HG03025 (cell line): ENCODE measurements at regions not wholly inside any gene's neighbourhood (a gene's known extent, or its start where the extent isn't known, plus 50 kb on each side); places are given as distances from the start of the nearest gene placed in this dataset.
"Not testable (repeated sequence)": the region's sequence is repeated elsewhere in the genome, so short reads cannot be mapped to it uniquely, and the experiment has no call there.

ENCODE experiments used
- ATAC-seq: cut with Tn5 transposase; IDR thresholded peaks from one replicate; pipeline ENCODE4 v1.9.1; 2021; ENCODE audit warnings: mild to moderate bottlenecking, moderate library complexity; ENCODE audit not compliant: unreplicated experiment, low FRiP score

DNA sequence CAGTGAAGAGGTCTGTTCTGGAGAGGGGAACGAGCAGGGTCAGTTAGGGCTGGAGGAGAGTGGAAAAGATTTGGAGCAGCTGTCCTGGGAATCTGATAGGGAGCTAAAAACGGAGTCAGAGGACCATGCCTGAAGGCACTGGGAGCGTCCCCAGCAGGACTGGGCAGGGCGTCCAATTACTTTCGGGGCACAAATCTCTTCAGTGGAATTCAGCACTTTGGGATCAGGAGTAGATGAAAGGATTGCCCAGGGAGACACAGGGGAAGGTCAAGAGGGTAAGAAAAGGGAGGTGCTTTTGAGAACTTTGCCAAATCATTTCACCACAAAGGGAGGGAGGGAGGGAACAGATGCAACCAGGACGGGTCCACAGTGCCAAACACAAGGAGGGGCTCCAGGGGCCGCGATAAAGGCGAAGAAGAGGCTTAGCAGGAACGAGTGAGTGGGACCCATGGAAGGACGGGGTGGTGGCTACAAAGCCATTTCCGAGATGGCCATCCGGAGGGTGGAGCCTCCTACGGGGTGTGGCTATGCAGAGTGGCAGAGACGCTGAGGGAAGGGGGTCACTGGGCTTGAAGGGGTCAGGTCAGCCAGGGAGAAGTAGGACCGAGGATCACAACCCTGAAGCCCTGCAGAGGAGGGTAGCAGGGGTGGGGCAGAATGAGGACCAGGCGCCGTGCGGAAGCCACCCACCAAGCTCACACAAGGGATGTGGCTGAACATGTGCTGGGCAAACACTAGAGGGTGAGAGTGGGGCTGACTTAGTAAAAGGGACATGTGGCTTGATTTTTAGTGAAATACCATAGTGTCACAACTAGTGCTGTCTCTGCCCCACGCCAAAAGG, 180.0 kb upstream of the RREB1 start:
- no peak for ATAC-seq

DNA sequence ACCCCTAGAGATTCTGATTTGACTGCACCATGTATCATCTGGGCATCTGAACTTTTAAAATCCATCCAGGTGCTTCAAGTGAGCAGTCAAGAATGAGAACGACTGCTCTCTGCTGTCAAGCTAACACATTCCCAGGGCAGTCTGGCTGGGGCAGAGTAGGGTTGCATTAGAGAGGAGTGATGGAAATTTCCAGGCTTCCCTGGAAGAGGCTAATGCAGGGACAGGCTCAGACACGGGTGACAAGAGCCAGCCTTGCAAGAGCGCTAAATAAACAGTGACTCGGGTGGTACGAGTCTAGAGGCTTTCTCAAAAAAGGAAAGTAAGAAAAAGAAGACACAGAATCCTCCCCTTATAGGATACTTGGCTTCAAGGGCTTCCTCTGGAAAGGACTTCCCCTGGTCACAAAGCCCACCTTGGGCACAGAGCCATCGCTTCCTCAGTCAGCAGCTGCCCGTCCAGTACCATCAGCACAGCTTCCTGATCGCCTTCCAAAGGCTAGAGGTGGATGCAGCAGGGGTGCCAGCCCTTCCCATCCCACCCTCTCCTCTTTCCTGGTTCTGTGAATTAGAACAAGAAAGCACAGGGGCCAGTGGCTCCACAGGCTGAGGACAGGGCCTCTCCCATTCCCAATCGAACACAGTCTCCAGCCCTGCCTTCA, 177.4 kb upstream of the RREB1 start:
- ATAC-seq, result no peak

DNA sequence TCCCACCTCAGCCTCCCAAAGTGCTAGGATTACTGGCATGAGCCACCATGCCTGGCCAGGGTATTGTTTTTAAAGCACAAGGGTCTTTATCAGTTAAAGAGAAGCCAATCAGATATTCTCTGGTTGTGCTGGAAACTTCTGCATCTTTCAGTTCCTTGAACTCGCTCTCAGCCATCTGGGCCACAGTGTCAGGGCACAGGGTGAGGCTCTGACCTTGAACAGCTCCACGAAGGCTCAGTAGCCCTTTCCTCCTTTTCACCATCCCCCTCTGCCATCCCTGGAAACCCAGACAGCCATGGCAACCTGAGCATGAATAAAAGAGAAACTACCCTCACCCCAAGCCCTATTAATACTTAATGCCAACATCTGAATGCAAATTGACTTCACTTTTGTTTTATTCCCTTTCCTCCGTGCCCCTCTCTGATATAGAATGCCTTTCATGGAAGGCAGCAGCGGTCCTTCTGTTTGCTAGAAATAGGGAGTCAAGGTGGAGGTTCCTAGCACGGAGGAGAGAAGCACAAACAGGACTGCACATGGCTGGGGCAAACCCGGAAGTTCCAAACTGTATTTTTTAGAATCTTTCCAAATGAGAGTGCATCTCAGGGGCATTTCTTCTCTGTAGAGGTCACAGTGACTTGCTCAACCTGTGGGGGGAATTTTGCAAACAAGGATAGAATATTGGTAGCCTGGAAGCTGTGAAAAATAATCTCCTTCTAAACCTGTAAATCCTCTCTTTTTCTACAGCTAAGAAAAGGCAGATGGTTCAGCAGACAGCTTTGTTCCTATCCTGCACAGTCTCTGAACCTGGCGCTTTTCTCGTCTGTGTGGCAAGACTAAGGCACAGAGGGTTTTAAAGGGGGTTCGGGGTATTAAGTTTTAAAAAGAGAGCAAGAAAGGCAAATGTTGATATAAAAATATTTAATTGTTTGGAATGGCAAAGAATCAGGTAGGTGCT, 176.4 kb upstream of the RREB1 start:
- no peak for ATAC-seq

DNA sequence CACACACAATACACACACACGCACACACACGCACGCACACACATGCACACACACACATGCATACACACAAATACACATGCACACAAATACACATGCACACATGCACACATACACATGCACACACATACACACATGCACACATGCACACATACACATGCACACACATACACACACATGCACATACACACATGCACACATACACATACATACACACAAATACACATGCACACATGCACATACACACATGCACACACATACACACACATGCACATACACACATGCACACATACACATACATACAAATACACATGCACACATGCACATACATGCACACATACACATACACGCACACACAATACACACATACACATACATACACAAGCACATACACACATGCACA, 175.4 kb upstream of the RREB1 start:
- no peak for ATAC-seq

DNA sequence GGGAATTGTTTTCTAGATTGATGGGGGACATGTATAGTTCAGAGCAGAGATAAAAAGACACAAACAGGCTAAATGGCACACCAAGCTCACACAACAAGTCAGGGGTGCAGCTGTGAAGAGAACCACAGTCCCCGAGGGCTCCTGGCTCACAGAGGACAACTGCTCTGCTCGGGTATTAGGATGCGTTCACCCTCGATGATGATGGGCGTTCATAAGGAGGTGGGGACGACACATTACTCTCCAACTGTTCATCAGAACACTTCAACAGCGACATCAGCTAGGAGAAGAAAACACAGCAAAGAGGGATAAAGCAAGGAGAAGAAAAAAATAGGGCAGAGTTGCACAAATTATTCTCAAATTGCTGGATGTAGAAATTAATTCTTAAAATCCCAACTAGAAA, 174.8 kb upstream of the RREB1 start:
- ATAC-seq, result no peak

DNA sequence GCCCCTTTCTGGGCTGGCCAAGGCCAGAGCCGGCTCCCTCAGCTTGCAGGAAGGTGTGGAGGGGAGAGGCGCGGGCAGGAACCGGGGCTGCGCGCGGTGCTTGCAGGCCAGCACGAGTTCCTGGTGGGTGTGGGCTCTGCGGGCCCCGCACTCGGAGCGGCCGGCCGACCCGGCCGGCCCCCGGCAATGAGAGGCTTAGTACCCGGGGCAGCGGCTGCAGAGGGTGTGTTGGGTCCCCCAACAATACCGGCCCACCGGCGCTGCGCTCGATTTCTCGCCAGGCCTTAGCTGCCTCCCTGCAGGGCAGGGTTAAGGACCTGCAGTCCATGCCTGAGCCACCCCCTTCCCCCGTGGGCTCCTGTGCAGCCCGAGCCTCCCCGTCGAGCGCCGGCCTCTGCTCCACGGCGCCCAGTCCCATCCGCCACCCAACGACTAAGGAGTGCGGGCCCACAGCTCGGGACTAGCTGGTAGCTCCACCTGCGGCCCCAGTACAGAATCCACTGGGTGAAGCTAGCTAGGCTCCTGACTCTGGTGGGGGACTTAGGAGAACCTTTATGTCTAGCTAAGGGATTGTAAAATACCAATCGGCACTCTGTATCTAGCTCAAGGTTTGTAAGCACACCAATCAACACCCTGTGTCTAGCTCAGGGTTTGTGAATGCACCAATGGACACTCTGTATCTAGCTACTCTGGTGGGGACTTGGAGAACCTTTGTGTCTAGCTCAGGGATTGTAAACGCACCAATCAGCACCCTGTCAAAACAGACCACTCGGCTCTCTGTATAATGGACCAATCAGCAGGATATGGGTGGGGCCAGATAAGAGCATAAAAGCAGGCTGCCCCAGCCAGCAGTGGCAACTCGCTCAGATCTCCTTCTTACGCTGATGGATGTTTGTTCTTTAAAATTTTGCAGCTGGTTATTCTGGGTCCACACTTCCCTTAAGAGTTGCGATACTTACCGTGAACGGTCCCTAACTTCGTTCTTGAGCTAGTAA, 167.4 kb upstream of the RREB1 start:
- ATAC-seq, result no peak

DNA sequence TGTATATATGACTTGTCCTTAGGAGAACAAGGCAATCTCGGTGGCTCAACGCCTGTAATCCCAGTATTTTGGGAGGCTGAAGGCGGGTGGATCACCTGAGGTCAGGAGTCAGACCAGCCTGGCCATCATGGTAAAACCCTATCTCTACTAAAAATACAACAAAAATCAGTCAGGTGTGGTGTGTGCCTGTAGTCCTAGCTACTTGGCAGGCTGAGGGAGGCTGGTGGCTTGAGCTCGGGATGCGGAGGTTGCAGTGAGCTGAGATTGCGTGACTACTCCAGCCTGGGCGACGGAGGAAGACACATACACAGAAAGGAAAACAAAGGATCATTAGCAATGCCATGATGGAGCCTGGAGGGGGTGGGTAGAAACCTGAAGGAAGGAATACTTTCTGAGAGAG, 166.6 kb upstream of the RREB1 start:
- ATAC-seq, result no peak

DNA sequence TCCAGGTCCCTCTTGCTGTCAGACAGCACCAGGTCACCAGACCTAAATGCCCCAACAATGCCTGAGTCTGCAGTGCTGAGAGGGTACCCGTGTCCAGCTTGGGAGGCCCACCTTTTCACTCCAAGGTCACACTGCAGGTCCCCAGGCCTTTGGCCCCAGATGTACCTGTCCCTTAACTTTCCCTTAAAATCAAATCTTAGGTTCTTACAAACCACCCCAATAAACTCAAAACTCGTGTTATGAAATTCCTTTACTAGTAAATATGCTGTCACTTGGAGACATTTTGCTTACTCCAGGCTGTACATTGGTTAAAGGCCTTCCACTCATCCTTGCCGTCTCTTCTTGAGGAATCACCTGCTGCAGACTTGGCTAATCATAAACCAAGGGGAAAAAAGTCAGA, 165.7 kb upstream of the RREB1 start:
- ATAC-seq, result no peak

DNA sequence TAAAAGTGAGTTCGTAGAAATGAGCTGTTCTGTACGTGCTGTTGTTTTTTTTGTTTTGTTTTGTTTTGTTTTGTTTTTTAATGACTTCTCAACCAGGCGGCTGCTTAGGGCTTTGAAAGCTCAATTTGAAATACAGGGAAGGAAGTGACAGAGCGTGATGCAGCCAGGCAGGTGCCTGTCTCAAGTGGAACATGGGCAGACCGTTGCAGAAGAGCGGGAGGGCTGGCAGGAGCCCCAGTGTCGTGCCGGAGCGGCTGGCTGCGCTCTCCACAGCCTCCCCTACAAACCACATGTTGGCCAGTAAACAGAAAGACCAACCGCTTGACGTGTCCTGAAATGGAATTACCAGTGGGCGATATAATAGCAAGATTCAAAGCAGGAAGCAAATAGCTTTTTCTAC, 164.9 kb upstream of the RREB1 start:
- peak; percentile 66 for ATAC-seq

DNA sequence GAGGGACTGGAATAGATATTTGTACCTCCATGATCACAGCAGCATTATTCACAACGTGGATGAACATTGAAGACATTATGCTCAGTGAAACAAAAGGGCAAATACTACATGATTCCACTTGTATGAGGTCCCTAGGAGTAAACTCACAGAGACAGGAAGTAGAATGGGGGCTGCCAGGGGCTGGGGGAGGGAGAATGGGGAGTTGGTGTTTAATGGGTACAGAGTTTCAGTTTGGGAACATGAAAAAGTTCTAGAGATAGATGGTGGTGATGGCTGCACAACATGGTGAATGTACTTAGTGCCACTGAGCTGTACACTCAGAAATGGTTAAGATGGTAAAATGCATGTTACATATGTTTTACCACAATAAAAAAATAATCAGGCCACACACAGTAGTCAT, 164.3 kb upstream of the RREB1 start:
- ATAC-seq, result no peak

DNA sequence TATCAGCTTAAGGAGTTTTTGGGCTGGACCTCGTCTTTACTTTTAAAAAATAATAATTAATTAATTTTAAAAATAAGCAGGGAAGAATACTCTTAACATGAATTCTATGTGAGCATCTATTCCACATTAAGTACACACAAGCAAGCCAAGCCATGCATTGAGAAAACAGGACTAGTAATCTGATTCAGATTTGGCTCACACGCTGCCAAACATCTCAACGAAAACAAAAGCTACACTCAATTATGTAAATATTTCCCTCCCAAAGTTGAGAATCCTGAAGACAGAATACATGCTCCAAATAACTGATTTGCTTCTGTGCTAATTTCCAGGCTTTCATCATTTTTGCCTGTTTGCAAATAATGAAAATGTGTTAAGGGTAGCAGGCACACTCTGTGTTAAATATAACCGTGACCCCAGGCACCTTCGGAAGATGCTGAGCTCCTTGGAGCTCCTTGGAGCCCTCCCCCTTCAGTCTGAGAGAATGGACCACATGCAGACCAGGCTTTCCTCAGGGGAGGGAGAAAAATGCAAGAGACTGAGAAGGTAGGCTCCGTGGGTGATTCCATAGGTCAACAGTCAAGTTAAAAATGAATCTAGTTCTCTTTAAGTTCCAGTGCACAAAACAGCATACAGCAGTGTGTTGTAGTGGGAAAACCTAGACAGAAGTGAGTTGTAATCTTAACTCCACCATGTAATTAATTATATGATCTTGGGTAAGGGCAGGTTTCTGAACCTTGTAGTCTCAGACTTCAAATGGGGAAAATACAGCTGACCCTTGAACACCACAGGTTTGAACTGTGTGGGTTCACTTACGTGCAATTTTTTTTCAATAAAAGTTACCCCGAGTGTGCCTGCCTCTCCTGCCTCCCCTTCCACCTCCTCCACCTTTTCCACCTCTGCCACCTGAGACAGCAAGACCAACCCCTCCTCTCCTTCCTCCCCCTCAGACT, 161.3 kb upstream of the RREB1 start:
- no peak for ATAC-seq

DNA sequence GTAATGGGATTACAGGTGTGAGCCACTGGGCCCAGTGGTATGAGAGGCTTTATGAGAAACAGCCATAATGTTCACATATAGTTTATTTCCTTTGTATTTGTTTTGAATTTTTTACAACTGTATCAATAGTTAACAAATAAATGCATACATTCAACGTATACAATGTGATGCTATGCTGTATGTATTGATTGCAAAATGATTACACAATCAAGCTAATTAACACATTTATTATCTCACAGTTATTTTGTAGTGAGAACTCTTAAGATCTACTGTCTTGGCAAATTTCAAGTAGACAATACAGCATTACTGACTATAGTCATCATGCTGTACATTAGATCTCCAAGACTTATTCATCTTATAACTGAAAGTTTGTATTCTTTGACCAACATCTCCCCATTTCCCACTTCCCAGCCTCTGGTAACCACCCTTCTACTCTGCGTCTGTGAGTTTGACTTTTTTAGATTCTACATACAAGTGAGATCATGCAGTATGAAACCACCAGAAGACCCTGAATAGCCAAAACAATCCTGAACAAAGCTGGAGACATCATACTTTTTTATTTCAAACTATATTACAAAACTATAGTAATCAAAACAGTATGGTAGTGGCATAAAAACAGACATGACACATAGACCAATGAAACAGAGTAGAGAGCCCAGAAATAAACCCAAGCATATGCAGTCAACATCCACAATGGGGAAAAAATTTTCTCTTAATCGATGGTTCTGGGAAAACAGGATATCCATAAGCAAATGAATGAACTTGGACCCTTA, 157.2 kb upstream of the RREB1 start:
- no peak for ATAC-seq

DNA sequence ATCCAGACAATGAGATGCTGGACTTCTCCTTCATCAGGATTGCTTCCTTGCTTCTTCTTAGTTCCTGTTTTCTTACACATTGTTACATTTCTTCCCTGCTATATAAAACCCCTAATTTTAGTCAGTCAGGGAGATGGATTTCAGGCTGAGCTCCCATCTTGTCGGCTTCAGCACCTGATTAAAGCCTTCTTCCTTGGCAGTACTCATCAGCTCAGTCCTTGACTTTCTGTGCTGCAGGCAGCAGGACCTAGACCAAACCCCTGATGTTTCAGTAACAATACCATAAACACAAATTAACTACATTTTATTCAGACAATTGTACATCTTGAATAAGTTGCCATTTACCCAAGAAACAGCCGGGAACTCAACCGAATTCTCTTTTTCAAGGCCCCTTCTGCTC, 156.4 kb upstream of the RREB1 start:
- no peak for ATAC-seq

DNA sequence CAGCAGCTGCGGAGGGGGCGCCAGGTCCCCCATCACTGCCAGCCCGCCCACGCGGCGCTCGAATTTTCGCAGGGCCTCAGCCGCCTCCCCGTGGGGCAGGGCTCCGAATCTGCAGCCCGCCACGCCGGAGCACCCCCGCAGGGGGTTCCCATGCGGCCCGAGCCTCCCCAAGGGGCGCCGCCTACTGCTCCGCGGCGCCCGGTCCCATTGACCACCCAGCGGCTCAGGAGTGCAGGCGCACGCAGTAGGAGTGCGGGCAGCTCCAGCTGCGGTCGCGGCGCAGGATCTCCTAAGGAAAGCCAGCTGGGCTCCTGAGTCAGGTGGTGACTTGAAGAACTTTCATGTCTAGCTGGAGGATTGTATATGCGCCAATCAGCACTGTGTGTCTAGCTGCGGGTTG, 155.3 kb upstream of the RREB1 start:
- ATAC-seq, result no peak

DNA sequence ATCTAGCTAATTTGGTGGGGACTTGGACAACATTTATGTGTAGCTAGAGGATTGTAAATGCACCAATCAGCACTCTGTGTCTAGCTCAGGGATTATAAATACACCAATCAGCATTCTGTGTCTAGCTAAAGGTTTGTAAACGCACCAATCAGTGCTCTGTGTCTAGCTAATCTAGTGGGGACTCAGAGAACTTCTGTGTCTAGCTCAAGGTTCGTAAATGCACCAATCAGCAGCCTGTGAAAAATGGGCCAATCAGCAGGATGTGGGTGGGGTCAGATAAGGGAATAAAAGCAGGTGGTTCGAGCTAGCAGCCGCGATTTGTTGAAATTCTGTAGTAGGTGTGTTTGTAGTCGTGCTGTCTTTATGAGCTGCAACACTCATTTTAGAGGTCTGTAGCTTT, 154.8 kb upstream of the RREB1 start:
- ATAC-seq, result not testable (repeated sequence)

DNA sequence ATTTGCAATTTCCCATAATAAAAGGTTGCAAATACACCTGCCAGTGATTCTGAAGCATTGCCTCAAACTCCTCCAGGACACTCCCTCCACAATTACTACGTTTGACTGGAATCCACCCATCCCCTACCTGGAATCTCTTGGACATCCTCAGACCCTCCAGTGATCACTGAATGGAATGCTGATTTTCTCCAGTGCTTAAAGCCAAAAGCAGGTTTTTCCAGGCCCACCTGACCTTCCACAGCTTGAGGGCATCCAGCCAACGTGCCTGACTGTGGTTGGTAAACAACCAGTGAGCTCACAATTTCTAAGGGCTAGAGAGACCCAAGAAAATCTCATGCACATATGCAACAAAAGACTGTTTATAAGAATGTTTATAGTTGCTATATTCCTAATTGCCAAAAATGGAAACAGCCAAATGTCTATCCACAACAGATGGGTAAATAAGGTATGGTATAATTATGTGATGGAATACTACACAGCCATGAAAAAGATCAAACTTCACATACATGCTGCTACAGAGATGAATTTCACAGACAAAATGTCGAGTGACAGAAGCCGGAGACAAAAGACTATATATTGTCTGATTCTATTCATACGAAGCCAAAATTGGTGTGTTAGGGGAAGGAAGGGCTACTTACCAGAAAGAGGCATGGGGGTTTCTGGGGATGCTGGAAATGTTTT, 147.1 kb upstream of the RREB1 start:
- ATAC-seq, result no peak

DNA sequence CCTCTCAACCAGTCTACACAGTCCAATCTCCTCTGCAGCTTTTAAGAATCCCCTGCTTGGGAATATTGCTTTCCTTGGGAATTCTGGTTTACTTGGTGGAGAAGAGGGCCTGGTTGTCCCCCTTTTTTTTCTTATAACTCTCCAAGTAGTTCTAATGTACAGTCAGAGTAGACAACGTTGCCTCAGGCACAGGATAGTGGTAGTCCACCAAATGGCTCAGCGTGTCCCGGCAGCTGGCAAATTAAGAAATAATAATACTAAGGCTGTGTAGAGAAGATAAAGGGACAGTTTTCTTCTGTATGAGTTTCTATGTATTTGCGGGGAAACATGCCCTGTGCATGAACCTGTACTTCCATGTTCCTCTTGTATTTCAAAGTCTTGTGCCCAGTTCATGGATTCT, 145.7 kb upstream of the RREB1 start:
- ATAC-seq, result no peak

DNA sequence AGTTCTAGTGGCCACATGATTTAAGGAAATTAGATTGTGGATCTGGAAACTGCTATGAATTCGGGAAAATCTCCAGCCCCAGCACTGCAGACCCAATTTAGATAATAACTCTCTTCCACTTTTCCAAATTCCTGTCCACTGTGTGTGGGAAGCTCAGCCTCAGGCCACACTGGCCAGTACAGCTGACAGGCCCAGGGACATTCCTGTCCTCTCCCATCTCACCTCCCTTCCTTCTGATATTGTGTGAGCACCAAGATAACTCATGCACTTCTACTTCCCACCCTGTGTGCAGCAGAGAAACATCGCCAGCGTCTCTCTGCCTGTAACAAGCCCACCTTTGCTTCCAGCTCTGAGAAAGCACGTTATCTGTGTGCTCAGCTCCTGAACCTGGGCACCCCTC, 145.1 kb upstream of the RREB1 start:
- no peak for ATAC-seq
